Glutamatergic neuron (in vitro differentiated cells): ENCODE measurements at regions not wholly inside any gene's neighbourhood (a gene's known extent, or its start where the extent isn't known, plus 50 kb on each side); places are given as distances from the start of the nearest gene placed in this dataset.

Experiments
- DNase-seq: peaks from one replicate; pipeline ENCODE4 v3.0.0; 2022
- H3K27ac Mint-ChIP-seq: one replicate; pipeline ENCODE4 v1.8.0; 2020; ENCODE audit warnings: mild to moderate bottlenecking, mixed read lengths, inconsistent platforms; ENCODE audit not compliant: unreplicated experiment
- H3K27me3 Mint-ChIP-seq: one replicate; pipeline ENCODE4 v1.8.0; 2020; ENCODE audit warnings: mild to moderate bottlenecking, moderate library complexity, mixed read lengths, inconsistent platforms; ENCODE audit not compliant: unreplicated experiment
- H3K36me3 Mint-ChIP-seq: one replicate; pipeline ENCODE4 v1.8.0; 2020; ENCODE audit warnings: mild to moderate bottlenecking, mixed read lengths, inconsistent platforms; ENCODE audit not compliant: unreplicated experiment
- H3K4me1 Mint-ChIP-seq: one replicate; pipeline ENCODE4 v1.8.0; 2020; ENCODE audit warnings: mild to moderate bottlenecking, low read depth, mixed read lengths, inconsistent platforms; ENCODE audit not compliant: unreplicated experiment
- H3K4me3 Mint-ChIP-seq: one replicate; pipeline ENCODE4 v1.8.0; 2020; ENCODE audit warnings: mild to moderate bottlenecking, mixed read lengths, inconsistent platforms; ENCODE audit not compliant: unreplicated experiment
- H3K9me3 Mint-ChIP-seq: one replicate; pipeline ENCODE4 v1.8.0; 2020; ENCODE audit warnings: mild to moderate bottlenecking, moderate library complexity, mixed read lengths, inconsistent platforms; ENCODE audit not compliant: unreplicated experiment
- TF ChIP-seq, protein P1 (sequence below): fragments of 200-600 bp; sonication (generic); IDR thresholded peaks from one replicate; pipeline ENCODE4 v1.5.0; 2021; ENCODE audit not compliant: partially characterized antibody, unreplicated experiment

GRCh38 chr3:59388555-59389270, 338.9 kb upstream of the CFAP20DC start:
- Mint-ChIP-seq H3K27ac (no peak overlapping the region), H3K27me3 (no peaks in the 10 kb centered on the region), H3K9me3 (no peaks in the 10 kb centered on the region), H3K4me3 (no peak overlapping the region), H3K4me1 (no peaks in the 10 kb centered on the region), H3K36me3 (no peaks in the 10 kb centered on the region)
- TF ChIP-seq, protein P1, sequence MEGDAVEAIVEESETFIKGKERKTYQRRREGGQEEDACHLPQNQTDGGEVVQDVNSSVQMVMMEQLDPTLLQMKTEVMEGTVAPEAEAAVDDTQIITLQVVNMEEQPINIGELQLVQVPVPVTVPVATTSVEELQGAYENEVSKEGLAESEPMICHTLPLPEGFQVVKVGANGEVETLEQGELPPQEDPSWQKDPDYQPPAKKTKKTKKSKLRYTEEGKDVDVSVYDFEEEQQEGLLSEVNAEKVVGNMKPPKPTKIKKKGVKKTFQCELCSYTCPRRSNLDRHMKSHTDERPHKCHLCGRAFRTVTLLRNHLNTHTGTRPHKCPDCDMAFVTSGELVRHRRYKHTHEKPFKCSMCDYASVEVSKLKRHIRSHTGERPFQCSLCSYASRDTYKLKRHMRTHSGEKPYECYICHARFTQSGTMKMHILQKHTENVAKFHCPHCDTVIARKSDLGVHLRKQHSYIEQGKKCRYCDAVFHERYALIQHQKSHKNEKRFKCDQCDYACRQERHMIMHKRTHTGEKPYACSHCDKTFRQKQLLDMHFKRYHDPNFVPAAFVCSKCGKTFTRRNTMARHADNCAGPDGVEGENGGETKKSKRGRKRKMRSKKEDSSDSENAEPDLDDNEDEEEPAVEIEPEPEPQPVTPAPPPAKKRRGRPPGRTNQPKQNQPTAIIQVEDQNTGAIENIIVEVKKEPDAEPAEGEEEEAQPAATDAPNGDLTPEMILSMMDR = no peak
- DNase-seq = no peak

DNA sequence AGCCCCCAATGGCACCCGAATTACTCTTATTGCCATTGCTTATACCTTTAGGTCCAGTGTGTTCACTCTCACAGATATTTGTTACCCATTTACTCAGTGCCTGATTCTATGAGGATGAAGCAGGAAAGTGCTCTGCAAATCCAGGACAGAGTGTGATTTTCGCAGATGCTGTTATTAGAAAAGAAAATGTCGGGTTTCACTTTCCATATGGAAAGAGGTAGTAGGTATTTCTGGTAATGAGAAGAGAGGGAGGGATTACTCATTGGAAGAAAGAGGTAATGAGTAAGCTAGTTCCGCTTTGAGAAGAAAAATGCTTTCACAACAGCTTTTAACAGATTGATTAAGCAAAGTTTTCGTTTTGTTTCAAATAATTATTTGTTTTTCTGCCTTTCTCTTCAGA, 336.3 kb upstream of the CFAP20DC start:
- TF ChIP-seq, protein P1 = no peak
- no peaks in the 10 kb centered on the region for H3K27me3 Mint-ChIP-seq
- no peak overlapping the region for H3K4me3 Mint-ChIP-seq
- no peaks in the 10 kb centered on the region for H3K4me1 Mint-ChIP-seq
- no peaks in the 10 kb centered on the region for H3K36me3 Mint-ChIP-seq
- H3K9me3 Mint-ChIP-seq = no peaks in the 10 kb centered on the region
- no peak overlapping the region for H3K27ac Mint-ChIP-seq
- no peak for DNase-seq

DNA sequence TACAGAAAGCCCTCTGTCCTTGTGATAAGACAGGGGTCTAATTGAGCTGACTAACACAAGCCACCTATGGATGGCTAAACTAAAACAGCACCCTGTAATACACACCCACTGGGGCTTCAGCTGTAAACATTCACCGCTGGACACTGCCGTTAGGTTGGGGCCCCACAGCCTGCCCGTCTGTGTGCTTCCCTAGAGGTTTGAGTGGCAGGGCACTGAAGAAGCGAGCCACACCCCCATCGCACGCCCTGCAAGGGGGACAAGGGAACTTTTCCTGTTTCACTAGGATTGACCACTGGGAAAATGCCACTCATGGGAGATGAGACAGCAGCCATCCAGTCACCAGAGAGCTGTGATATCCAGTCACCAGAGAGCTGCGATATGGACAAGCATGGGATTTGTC, 335.7 kb upstream of the CFAP20DC start:
- no peaks in the 10 kb centered on the region for H3K27me3 Mint-ChIP-seq
- TF ChIP-seq, protein P1 = no peak
- DNase-seq = no peak
- no peak overlapping the region for H3K27ac Mint-ChIP-seq
- no peaks in the 10 kb centered on the region for H3K4me1 Mint-ChIP-seq
- H3K36me3 Mint-ChIP-seq = no peaks in the 10 kb centered on the region
- no peak overlapping the region for H3K4me3 Mint-ChIP-seq
- H3K9me3 Mint-ChIP-seq = no peaks in the 10 kb centered on the region

- no peaks in the 10 kb centered on the region for H3K36me3 Mint-ChIP-seq
- H3K4me1 Mint-ChIP-seq = no peaks in the 10 kb centered on the region
- H3K27me3 Mint-ChIP-seq = peaks cover 3% of the 10 kb centered on the region
- H3K27ac Mint-ChIP-seq = no peak overlapping the region
- TF ChIP-seq, protein P1 = no peak
- no peak overlapping the region for H3K4me3 Mint-ChIP-seq
- no peak for DNase-seq
- peaks cover 2% of the 10 kb centered on the region for H3K9me3 Mint-ChIP-seq
These were observed 331.5 kb upstream of the CFAP20DC start for GRCh38 chr3:59381282-59381681.

DNA sequence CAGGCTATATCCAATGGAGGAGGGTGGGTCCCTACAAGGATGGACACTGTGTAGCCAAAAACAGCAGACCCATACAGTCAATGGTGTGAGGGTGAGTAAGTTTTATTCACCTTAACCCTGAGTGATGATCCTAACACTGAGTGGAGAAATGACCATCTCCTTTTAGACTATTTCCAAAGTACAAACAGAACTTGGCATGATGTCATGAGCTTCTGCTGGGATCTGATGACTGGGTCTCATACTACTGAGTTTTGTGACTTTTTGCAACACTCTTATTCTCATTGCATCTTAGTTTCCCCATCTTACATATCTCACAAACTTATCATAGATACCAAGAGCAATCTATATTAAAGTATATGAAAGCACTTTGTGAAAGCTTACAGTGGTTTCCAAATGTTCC, 330.3 kb upstream of the CFAP20DC start:
- Mint-ChIP-seq H3K36me3 (no peaks in the 10 kb centered on the region), H3K27me3 (peaks cover 3% of the 10 kb centered on the region), H3K4me3 (no peak overlapping the region), H3K9me3 (peaks cover 2% of the 10 kb centered on the region), H3K4me1 (no peaks in the 10 kb centered on the region), H3K27ac (no peak overlapping the region)
- TF ChIP-seq, protein P1 = no peak
- DNase-seq = no peak
